Thymus (tissue), 11 donors: ENCODE measurements at regions not wholly inside any gene's neighbourhood (a gene's known extent, or its start where the extent isn't known, plus 50 kb on each side); places are given as distances from the start of the nearest gene placed in this dataset.

ENCODE experiments used
- DNase-seq, 9 donors: peaks; one replicate each; pipeline ENCODE4 v3.0.0-alpha.2; 2013; ENCODE audit warnings: low spot score in 9 of 9, low read depth in 6 of 9, missing footprints in 1 of 9
- H3K27ac ChIP-seq, 2 donors: one replicate each; pipeline ENCODE4 v1.5.1; 2013; ENCODE audit warnings: control low read depth in 1 of 2, low read depth in 1 of 2, low read length in 1 of 2, mild to moderate bottlenecking in 1 of 2, moderate library complexity in 1 of 2
- H3K27me3 ChIP-seq, 2 donors: one replicate each; pipeline ENCODE4 v1.5.1; 2013; ENCODE audit warnings: low read length in 1 of 2; ENCODE audit not compliant: control insufficient read depth in 2 of 2, insufficient read depth in 1 of 2
- H3K36me3 ChIP-seq, 2 donors: one replicate each; pipeline ENCODE4 v1.5.1; 2013; ENCODE audit warnings: low read length in 1 of 2, mild to moderate bottlenecking in 1 of 2, moderate library complexity in 1 of 2; ENCODE audit not compliant: control insufficient read depth in 2 of 2, insufficient read depth in 2 of 2
- H3K4me1 ChIP-seq, 2 donors: one replicate each; pipeline ENCODE4 v1.5.1; 2013; ENCODE audit warnings: low read length in 2 of 2; ENCODE audit not compliant: control insufficient read depth in 2 of 2, insufficient read depth in 2 of 2
- H3K4me3 ChIP-seq, 2 donors: one replicate each; pipeline ENCODE4 v1.5.1; 2013; ENCODE audit warnings: low read length in 2 of 2, control low read depth in 1 of 2, mild to moderate bottlenecking in 1 of 2
- H3K9me3 ChIP-seq, 2 donors: one replicate each; pipeline ENCODE4 v1.5.1; 2013; ENCODE audit warnings: low read length in 1 of 2, mild to moderate bottlenecking in 1 of 2; ENCODE audit not compliant: control insufficient read depth in 2 of 2, insufficient read depth in 1 of 2
- WGBS: extraction: QIAGEN DNeasy Blood & Tissue Kit; methylation state at CpG from one replicate; pipeline ENCODE4 v1.1.7; 2013; 5-methylcytosine and 5-hydroxymethylcytosine counted together
- donor health status: healthy.

DNA sequence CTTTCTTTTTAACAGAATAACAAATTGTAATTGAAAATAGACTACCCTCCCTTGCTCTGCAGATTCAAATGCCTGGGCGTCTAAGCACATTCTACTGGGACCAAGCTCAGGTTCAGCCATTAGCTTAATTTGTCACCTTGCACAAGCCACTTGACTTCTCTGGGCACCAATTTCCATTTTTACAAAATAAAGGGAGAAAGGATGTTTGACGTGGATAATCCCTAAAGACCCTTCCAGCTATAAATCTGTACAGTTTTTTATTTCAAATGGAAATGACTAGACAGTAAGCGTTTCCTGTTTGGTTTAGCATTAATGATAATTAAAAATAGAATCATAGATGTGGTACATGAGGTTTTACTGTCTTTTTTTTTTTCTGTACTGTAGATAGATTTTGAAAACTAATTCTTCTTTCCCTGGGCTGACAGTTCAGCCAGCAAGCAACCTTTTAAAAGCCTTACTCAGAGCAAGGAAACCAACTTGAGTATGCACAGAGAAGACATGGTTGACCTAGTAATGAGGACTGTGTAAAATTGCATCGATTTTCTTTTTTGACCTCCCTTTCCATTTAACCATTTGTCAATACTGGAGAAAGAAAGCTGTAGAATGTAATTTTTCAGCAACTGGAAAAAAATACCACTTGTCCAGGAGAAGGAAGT lies 1329.5 kb upstream of the CDH8 start:
- Histone ChIP-seq H3K36me3 (no peaks in the 10 kb centered on the region), H3K9me3 (no peaks in the 10 kb centered on the region), H3K27ac (no peak overlapping the region), H3K4me3 (no peak overlapping the region), H3K4me1 (no peaks in the 10 kb centered on the region), H3K27me3 (no peaks in the 10 kb centered on the region)
- 54% methylated on average over 4 of the region's 4 CpGs for WGBS
- DNase-seq, result no peak

DNA sequence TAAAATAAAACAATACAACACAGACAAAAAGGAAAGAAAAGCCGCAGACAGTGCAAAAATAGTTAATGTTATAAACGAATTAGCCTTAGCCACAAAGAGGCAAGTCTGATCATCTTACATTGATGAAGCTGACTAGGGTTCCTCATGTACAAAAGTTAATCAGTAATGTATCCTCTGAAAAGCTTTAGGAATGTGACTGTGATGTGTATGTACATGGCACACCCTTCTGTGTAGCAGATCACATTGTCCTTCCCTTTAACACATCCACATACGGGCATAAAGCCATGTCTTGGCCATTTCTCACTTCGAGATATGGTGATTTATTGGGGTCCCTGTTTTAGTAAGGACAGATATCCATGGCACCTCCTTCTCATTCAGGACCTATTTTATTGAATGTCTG lies 1327.5 kb upstream of the CDH8 start:
- WGBS, result 89% methylated on average over 4 of the region's 4 CpGs
- no peak overlapping the region for H3K4me3 ChIP-seq
- H3K4me1 ChIP-seq, result no peaks in the 10 kb centered on the region
- H3K36me3 ChIP-seq, result no peaks in the 10 kb centered on the region
- H3K9me3 ChIP-seq, result no peaks in the 10 kb centered on the region
- no peak for DNase-seq
- no peaks in the 10 kb centered on the region for H3K27me3 ChIP-seq
- no peak overlapping the region for H3K27ac ChIP-seq

DNA sequence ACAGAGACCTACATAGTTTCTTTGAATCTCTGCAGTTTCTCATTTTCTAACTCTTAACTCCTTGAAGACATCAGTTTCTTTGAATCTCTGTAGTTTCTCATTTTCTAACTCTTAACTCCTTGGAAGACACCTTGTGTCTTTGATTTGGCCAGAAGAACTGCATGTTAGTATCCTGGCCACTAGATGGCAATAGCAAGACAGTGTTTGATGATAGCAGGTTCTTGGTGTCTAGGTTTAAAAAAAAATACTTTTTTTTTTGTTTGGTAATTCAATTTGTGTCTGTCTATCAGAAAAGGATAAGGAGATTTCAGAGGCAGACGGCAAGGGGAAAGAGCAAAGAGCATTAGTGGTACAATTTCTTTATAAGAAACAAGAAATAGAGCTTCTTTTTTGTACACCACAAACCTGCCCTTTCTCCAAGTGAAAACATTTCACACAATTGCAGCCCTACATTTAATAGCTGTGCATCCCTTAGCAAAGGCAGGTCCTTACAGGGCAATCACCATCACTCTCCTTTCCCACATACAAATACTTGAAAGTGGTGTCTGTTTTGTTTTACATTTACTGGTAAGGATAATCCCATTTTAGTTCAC lies 1324.9 kb upstream of the CDH8 start:
- Histone ChIP-seq H3K9me3 (no peaks in the 10 kb centered on the region), H3K27me3 (no peaks in the 10 kb centered on the region), H3K36me3 (no peaks in the 10 kb centered on the region), H3K4me1 (no peaks in the 10 kb centered on the region), H3K4me3 (no peak overlapping the region), H3K27ac (no peak overlapping the region)
- WGBS, result 1% methylated on average over 1 of the region's 1 CpG
- peak in 4 of 9 donors; percentile 4 to 25 (median 5) for DNase-seq

DNA sequence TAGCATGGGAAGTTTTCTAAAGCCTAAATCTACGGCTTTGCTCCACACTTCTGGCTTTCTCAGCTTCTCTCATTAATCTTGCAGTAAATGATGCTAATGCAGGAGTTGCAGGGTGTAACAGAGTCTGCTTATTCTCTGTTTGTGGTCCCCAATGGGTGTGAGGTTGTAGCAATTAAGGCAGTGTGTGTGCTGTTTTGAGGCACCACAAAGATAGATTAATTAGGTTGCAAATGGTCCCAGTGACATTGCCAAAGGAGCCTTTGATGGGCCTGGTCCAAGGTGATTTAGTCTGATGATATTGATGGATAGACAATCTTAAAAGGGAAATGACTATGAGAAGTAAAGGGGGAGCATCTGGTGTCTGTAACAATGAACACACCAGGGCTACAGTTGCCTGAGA lies 1313.7 kb upstream of the CDH8 start:
- Histone ChIP-seq H3K4me3 (no peak overlapping the region), H3K9me3 (no peaks in the 10 kb centered on the region), H3K4me1 (no peaks in the 10 kb centered on the region), H3K27me3 (no peaks in the 10 kb centered on the region), H3K36me3 (no peaks in the 10 kb centered on the region), H3K27ac (no peak overlapping the region)
- WGBS, result 85% methylated on average over 1 of the region's 1 CpG
- no peak for DNase-seq

DNA sequence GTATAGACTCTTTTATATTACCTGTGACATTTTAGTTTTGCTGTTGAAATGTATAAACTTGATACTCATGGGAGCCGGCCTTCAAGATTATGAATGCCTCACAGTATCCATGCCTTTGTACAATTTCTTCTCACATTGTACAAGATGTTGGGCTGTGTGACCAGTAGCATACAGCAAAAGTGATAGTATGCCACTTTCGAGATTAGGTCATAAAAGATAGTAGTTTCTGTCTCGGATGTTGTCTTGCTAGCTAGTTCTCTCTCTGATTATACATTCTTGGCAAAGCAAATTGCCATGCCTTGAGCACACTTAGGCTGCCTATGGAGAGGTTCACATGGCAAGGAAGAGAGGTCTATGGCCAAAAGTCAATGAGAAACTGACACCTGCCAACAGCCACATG lies 1309.8 kb upstream of the CDH8 start:
- no peak overlapping the region for H3K4me3 ChIP-seq
- H3K9me3 ChIP-seq, result no peaks in the 10 kb centered on the region
- H3K27ac ChIP-seq, result no peak overlapping the region
- H3K27me3 ChIP-seq, result no peaks in the 10 kb centered on the region
- DNase-seq, result no peak
- no peaks in the 10 kb centered on the region for H3K36me3 ChIP-seq
- H3K4me1 ChIP-seq, result no peaks in the 10 kb centered on the region
- 94% methylated on average over 3 of the region's 3 CpGs for WGBS

DNA sequence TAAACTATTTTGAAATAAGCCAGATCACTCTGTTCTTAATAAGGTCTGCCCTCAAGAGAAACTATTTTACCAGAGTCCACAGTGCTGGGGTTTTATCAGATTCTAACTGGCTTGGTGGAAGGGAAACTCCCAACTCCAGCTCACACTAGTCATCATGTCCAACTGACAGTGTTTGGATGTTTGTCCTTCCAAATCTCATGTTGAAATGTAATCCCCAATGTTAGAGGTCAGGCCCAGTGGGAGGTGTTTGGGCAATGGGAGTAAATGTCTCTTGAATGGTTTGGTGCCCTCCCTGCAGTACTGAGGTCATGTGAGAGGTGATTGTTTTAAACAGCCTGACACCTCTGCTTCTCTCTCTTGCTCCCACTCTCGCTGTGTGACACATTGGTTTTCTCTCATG lies 1301.0 kb upstream of the CDH8 start:
- no peaks in the 10 kb centered on the region for H3K4me1 ChIP-seq
- H3K27ac ChIP-seq, result no peak overlapping the region
- H3K4me3 ChIP-seq, result no peak overlapping the region
- DNase-seq, result no peak
- H3K27me3 ChIP-seq, result no peaks in the 10 kb centered on the region
- no peaks in the 10 kb centered on the region for H3K36me3 ChIP-seq
- no peaks in the 10 kb centered on the region for H3K9me3 ChIP-seq
- WGBS, result 92% methylated on average over 1 of the region's 1 CpG

DNA sequence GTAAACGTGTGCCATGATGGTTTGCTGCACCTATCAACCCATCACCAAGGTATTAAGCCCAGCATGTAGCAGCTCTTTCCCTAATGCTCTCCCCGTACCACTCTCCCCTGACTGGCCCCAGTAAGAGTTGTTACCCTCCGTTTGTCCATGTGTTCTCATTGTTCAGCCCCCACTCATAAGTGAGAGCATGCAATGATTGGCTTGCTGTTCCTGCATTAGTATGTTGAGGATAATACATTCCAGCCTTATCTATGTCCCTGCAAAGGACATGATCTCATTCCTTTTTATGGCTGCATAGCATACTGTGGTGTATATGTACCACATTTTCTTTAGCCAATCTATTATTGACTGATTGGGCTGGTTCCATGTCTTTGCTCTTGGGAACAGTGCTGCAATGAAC lies 1294.9 kb upstream of the CDH8 start:
- H3K4me3 ChIP-seq, result no peak overlapping the region
- no peaks in the 10 kb centered on the region for H3K36me3 ChIP-seq
- H3K27ac ChIP-seq, result no peak overlapping the region
- H3K4me1 ChIP-seq, result no peaks in the 10 kb centered on the region
- no peak for DNase-seq
- H3K9me3 ChIP-seq, result no peaks in the 10 kb centered on the region
- H3K27me3 ChIP-seq, result no peaks in the 10 kb centered on the region
- WGBS, result 91% methylated on average over 3 of the region's 3 CpGs

DNA sequence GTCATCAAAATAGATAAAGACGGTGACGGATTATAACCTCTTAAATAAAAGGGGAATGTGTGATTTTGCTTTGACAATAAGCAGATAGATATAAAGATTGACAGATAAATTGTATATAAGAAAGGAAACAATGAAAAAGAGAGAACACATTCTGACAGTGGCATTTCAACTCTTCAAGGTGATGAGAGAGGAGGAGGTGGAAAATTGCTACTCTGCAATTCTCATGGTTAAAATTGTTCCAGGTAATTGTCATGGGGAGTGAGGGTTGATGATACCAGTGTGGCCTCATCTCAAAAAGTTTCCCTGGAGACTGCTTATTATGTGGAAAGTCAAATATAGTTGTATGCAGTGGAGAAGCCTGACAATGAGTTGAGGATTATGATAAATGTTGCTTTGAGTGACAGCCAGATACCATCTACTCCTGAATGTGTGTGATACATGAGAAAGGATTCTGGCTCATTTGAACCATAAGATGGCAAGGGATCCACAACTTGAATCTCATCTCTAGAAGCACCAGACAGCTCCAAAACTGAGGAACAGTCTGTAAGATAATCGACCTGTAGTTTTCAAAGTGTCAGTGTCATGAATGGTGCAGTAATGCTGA lies 1290.6 kb upstream of the CDH8 start:
- Histone ChIP-seq H3K4me3 (no peak overlapping the region), H3K36me3 (no peaks in the 10 kb centered on the region), H3K4me1 (no peaks in the 10 kb centered on the region), H3K27me3 (no peaks in the 10 kb centered on the region), H3K9me3 (no peaks in the 10 kb centered on the region), H3K27ac (no peak overlapping the region)
- 91% methylated on average over 3 of the region's 3 CpGs for WGBS
- DNase-seq, result no peak

DNA sequence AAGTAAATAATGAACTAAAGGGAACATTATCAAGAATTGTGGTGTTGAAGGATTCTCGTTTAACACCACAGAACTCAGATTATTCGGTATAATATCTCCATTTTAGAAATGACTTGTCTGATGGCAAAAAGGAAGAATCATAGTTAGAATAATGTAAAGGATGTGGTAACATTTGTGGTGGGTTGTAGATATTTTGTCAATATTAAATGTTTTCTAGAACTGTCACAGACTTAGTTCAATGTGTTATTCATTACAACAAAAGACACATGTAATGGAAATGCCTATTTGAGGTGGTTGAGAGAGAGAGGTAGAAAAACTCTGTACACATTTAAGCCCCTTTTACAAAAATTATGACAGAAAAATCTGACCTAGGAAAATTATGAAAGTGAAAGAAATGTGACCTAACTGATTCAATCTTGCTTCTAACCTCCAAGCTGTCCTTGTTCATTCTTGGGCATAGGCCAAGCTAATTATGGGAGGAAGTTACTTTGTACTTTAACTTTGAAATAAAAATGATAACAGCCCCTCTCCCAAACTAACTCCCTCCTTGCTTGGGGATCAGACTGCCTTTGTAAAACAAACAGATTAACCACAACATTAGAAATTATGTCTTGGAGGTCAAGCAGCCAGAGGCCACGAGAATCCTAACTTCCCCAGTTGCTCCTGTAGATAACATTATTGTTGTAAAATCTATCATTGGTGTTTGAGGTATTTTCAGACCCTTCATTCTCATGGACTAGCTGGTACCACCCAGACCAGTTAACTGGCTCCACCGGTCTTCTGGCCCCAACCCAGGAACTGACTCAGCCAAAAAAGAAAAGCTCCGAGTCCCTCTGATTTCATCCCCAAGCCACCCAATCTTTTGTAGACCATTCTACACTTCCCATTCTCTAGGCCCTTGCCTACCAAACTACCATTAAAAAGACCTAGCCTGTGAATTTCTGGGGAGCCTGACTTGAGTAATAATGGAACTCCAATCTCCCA lies 1287.8 kb upstream of the CDH8 start:
- H3K9me3 ChIP-seq, result no peaks in the 10 kb centered on the region
- WGBS, result 67% methylated on average over 5 of the region's 5 CpGs
- DNase-seq, result no peak
- no peaks in the 10 kb centered on the region for H3K36me3 ChIP-seq
- H3K4me3 ChIP-seq, result no peak overlapping the region
- H3K27me3 ChIP-seq, result no peaks in the 10 kb centered on the region
- no peaks in the 10 kb centered on the region for H3K4me1 ChIP-seq
- H3K27ac ChIP-seq, result no peak overlapping the region
